Gastrocnemius medialis (tissue), 4 donors: ENCODE measurements at regions not wholly inside any gene's neighbourhood (a gene's known extent, or its start where the extent isn't known, plus 50 kb on each side); places are given as distances from the start of the nearest gene placed in this dataset.

Source experiments
- CTCF ChIP-seq, 5 experiments: fragments of 450-650 bp in 3 of 5; fragments of 200-600 bp in 2 of 5; sonication (generic) in 2 of 5; IDR thresholded peaks in 4 of 5; conservative IDR thresholded peaks in 1 of 5; 1 replicate in 4 of 5; 2 replicates in 1 of 5; pipeline ENCODE4 v1.5.1; 2016 to 2019; ENCODE audit warnings: antibody characterized with exemption in 5 of 5, mild to moderate bottlenecking in 3 of 5, moderate library complexity in 3 of 5
- POLR2A ChIP-seq, 2 donors: fragments of 450-650 bp; IDR thresholded peaks; one replicate each; pipeline ENCODE4 v1.6.1; 2017; ENCODE audit warnings: antibody characterized with exemption in 2 of 2, mild to moderate bottlenecking in 2 of 2, moderate library complexity in 2 of 2

- no peak for TF ChIP-seq CTCF (IDR thresholded peaks at IDR 0.05 in 4 of 5, conservative IDR thresholded peaks at IDR 0.05 in 1 of 5)
- TF ChIP-seq POLR2A (IDR thresholded peaks at IDR 0.05): no peak
Observed at GRCh38 chr14:39875028-39875427, 442.8 kb upstream of the FBXO33 start.
